ENCODE measurements at regions not wholly inside any gene's neighbourhood (a gene's known extent, or its start where the extent isn't known, plus 50 kb on each side); places are given as distances from the start of the nearest gene placed in this dataset.
A peak's percentile ranks its signal among the peaks of the same experiment; 100 is the strongest.

- no peak for DNase-seq
- Histone ChIP-seq H3K9me3 (no peaks in the 10 kb centered on the region), H3K27me3 (no peaks in the 10 kb centered on the region), H3K36me3 (no peaks in the 10 kb centered on the region), H3K4me1 (no peaks in the 10 kb centered on the region), H3K27ac (peak overlapping the region; percentile 61), H3K4me3 (no peak overlapping the region)
- TF ChIP-seq, protein P1, sequence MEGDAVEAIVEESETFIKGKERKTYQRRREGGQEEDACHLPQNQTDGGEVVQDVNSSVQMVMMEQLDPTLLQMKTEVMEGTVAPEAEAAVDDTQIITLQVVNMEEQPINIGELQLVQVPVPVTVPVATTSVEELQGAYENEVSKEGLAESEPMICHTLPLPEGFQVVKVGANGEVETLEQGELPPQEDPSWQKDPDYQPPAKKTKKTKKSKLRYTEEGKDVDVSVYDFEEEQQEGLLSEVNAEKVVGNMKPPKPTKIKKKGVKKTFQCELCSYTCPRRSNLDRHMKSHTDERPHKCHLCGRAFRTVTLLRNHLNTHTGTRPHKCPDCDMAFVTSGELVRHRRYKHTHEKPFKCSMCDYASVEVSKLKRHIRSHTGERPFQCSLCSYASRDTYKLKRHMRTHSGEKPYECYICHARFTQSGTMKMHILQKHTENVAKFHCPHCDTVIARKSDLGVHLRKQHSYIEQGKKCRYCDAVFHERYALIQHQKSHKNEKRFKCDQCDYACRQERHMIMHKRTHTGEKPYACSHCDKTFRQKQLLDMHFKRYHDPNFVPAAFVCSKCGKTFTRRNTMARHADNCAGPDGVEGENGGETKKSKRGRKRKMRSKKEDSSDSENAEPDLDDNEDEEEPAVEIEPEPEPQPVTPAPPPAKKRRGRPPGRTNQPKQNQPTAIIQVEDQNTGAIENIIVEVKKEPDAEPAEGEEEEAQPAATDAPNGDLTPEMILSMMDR (IDR thresholded peaks at IDR 0.05), result no peak
- no peak for TF ChIP-seq POLR2A (IDR thresholded peaks at IDR 0.05)
- intact Hi-C loops (cut with DNase I; ENCODE audit: low total_unique reads), result no loop called here
These were observed 96.6 kb upstream of the RPS6KA3 start for GRCh38 chrX:20363275-20363674.

GRCh38 chrX:20362268-20363267 is 95.9 kb upstream of the RPS6KA3 start:
- no peak for DNase-seq
- TF ChIP-seq, protein P1 (IDR thresholded peaks at IDR 0.05), result no peak
- no peaks in the 10 kb centered on the region for H3K9me3 ChIP-seq
- H3K36me3 ChIP-seq, result no peaks in the 10 kb centered on the region
- no peaks in the 10 kb centered on the region for H3K27me3 ChIP-seq
- H3K4me1 ChIP-seq, result no peaks in the 10 kb centered on the region
- intact Hi-C loops (cut with DNase I; ENCODE audit: low total_unique reads), result no loop called here
- no peak overlapping the region for H3K4me3 ChIP-seq
- peak overlapping the region; percentile 61 for H3K27ac ChIP-seq

- intact Hi-C loops (cut with DNase I; ENCODE audit: low total_unique reads), result no loop called here
- H3K4me1 ChIP-seq, result no peaks in the 10 kb centered on the region
- no peaks in the 10 kb centered on the region for H3K9me3 ChIP-seq
- no peak for DNase-seq
- no peak overlapping the region for H3K4me3 ChIP-seq
- H3K36me3 ChIP-seq, result no peaks in the 10 kb centered on the region
- TF ChIP-seq, protein P1 (IDR thresholded peaks at IDR 0.05), result no peak
- TF ChIP-seq POLR2A (IDR thresholded peaks at IDR 0.05), result no peak
- H3K27ac ChIP-seq, result peak overlapping the region in 1 of 2 donors; percentile 61
- no peaks in the 10 kb centered on the region for H3K27me3 ChIP-seq
These were observed 95.2 kb upstream of the RPS6KA3 start for GRCh38 chrX:20361890-20362262.

GRCh38 chrX:20361081-20361889 is 94.6 kb upstream of the RPS6KA3 start:
- no peak overlapping the region for H3K4me3 ChIP-seq
- TF ChIP-seq, protein P1 (IDR thresholded peaks at IDR 0.05), result no peak
- TF ChIP-seq POLR2A (IDR thresholded peaks at IDR 0.05), result no peak
- H3K4me1 ChIP-seq, result no peaks in the 10 kb centered on the region
- intact Hi-C loops (cut with DNase I; ENCODE audit: low total_unique reads), result no loop called here
- H3K36me3 ChIP-seq, result no peaks in the 10 kb centered on the region
- H3K9me3 ChIP-seq, result no peaks in the 10 kb centered on the region
- H3K27ac ChIP-seq, result no peak overlapping the region
- no peak for DNase-seq
- no peaks in the 10 kb centered on the region for H3K27me3 ChIP-seq

- Histone ChIP-seq H3K9me3 (no peaks in the 10 kb centered on the region), H3K4me1 (no peaks in the 10 kb centered on the region), H3K4me3 (no peak overlapping the region), H3K27ac (no peak overlapping the region), H3K36me3 (no peaks in the 10 kb centered on the region), H3K27me3 (no peaks in the 10 kb centered on the region)
- intact Hi-C loops (cut with DNase I; ENCODE audit: low total_unique reads), result no loop called here
- TF ChIP-seq, protein P1 (IDR thresholded peaks at IDR 0.05), result no peak
- no peak for TF ChIP-seq POLR2A (IDR thresholded peaks at IDR 0.05)
- no peak for DNase-seq
These were observed 88.5 kb upstream of the RPS6KA3 start for GRCh38 chrX:20355187-20355586.
